Astrocyte (in vitro differentiated cells and primary cell): ENCODE measurements at regions not wholly inside any gene's neighbourhood (a gene's known extent, or its start where the extent isn't known, plus 50 kb on each side); places are given as distances from the start of the nearest gene placed in this dataset.

ENCODE experiments used
- CTCF ChIP-seq: IDR thresholded peaks from 2 replicates; pipeline ENCODE4 v1.5.1; 2011; ENCODE audit warnings: low read depth, mild to moderate bottlenecking, inconsistent platforms, low read length, moderate library complexity; ENCODE audit not compliant: insufficient read depth
- EZH2 ChIP-seq: IDR thresholded peaks from 2 replicates; pipeline ENCODE4 v1.6.1; 2012; ENCODE audit warnings: mild to moderate bottlenecking, low read length, inconsistent platforms; ENCODE audit not compliant: insufficient read depth

DNA sequence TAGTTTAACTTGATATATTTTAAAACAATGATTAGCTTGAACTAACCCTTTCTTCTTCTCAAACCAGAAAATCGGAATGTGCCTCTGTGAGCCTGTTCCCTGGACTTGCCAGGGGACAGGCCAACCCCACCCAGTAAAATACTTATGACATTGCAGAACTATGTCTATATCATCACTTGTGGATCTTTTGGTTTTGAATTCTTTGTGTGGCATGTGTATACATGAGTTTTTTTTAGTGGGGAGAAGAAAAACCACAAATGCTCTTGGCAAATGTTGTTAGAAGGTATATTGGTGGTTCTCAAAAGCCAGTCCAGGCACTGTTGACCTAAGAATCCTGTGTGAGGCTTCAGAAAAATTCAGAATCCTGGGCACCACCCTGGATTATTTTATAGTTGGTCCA, 347.4 kb downstream of the SIPA1L2 start:
- TF ChIP-seq CTCF, result no peak
- no peak for TF ChIP-seq EZH2
